ENCODE measurements at regions not wholly inside any gene's neighbourhood (a gene's known extent, or its start where the extent isn't known, plus 50 kb on each side); places are given as distances from the start of the nearest gene placed in this dataset.

GRCh38 chr18:25435149-25435782 is 83.3 kb upstream of the ZNF521 start:
- no peaks in the 10 kb centered on the region for H3K36me3 Mint-ChIP-seq
- H3K4me1 Mint-ChIP-seq: no peaks in the 10 kb centered on the region
- H3K27ac Mint-ChIP-seq: no peak overlapping the region
- ATAC-seq (replicated peaks) (no peak), DNase-seq (no peak)
- H3K27me3 Mint-ChIP-seq: no peaks in the 10 kb centered on the region
- no peak overlapping the region for H3K4me3 Mint-ChIP-seq
- H3K9me3 Mint-ChIP-seq: no peaks in the 10 kb centered on the region

- no peak for DNase-seq
- no peaks in the 10 kb centered on the region for H3K27me3 Mint-ChIP-seq
- no peak overlapping the region for H3K4me3 Mint-ChIP-seq
- ATAC-seq (replicated peaks): no peak
- H3K27ac Mint-ChIP-seq: no peak overlapping the region
- no peaks in the 10 kb centered on the region for H3K36me3 Mint-ChIP-seq
- no peaks in the 10 kb centered on the region for H3K9me3 Mint-ChIP-seq
- H3K4me1 Mint-ChIP-seq: no peaks in the 10 kb centered on the region
These were observed 82.8 kb upstream of the ZNF521 start for GRCh38 chr18:25434745-25435144.

- ATAC-seq (replicated peaks): no peak
These were observed 81.6 kb upstream of the ZNF521 start for GRCh38 chr18:25433590-25433989.

GRCh38 chr18:25425024-25425423 is 73.1 kb upstream of the ZNF521 start:
- Mint-ChIP-seq H3K4me3 (no peak overlapping the region), H3K27ac (no peak overlapping the region), H3K36me3 (no peaks in the 10 kb centered on the region), H3K27me3 (peaks cover 4 to 19% of the 10 kb centered on the region in 2 donors), H3K4me1 (no peaks in the 10 kb centered on the region), H3K9me3 (peaks cover 2 to 3% of the 10 kb centered on the region in 2 donors)
- DNase-seq (no peak), ATAC-seq (replicated peaks) (no peak)

More at GRCh38 chr18:25433590-25433989, 81.6 kb upstream of the ZNF521 start:
- H3K36me3 Mint-ChIP-seq: no peaks in the 10 kb centered on the region
- H3K27ac Mint-ChIP-seq: no peak overlapping the region
- no peak overlapping the region for H3K4me3 Mint-ChIP-seq
- H3K4me1 Mint-ChIP-seq: no peaks in the 10 kb centered on the region
- H3K9me3 Mint-ChIP-seq: no peaks in the 10 kb centered on the region
- no peaks in the 10 kb centered on the region for H3K27me3 Mint-ChIP-seq
- DNase-seq: no peak

- H3K27me3 Mint-ChIP-seq: peaks cover 4 to 20% of the 10 kb centered on the region in 2 donors
- no peaks in the 10 kb centered on the region for H3K4me1 Mint-ChIP-seq
- ATAC-seq (replicated peaks): no peak
- no peak overlapping the region for H3K4me3 Mint-ChIP-seq
- H3K27ac Mint-ChIP-seq: no peak overlapping the region
- DNase-seq: no peak
- peaks cover 2 to 3% of the 10 kb centered on the region in 2 donors for H3K9me3 Mint-ChIP-seq
- no peaks in the 10 kb centered on the region for H3K36me3 Mint-ChIP-seq
These were observed 71.8 kb upstream of the ZNF521 start for GRCh38 chr18:25423760-25424159.

GRCh38 chr18:25423267-25423666 is 71.3 kb upstream of the ZNF521 start:
- Mint-ChIP-seq H3K4me3 (no peak overlapping the region), H3K4me1 (no peaks in the 10 kb centered on the region), H3K27ac (no peak overlapping the region), H3K27me3 (peaks cover 4 to 20% of the 10 kb centered on the region in 2 donors), H3K9me3 (peaks cover 2 to 3% of the 10 kb centered on the region in 2 donors), H3K36me3 (no peaks in the 10 kb centered on the region)
- ATAC-seq (replicated peaks) (no peak), DNase-seq (no peak)

GRCh38 chr18:25422230-25422629 is 70.3 kb upstream of the ZNF521 start:
- ATAC-seq (replicated peaks) (no peak), DNase-seq (no peak)
- Mint-ChIP-seq H3K4me3 (no peak overlapping the region), H3K36me3 (no peaks in the 10 kb centered on the region), H3K27ac (no peak overlapping the region), H3K9me3 (peaks cover 0 to 3% of the 10 kb centered on the region in 2 donors), H3K27me3 (peaks cover 4 to 14% of the 10 kb centered on the region in 2 donors), H3K4me1 (no peaks in the 10 kb centered on the region)

GRCh38 chr18:25420077-25420825 is 68.3 kb upstream of the ZNF521 start:
- peaks cover 6 to 25% of the 10 kb centered on the region in 2 donors for H3K27me3 Mint-ChIP-seq
- DNase-seq: no peak
- no peak overlapping the region for H3K4me3 Mint-ChIP-seq
- no peaks in the 10 kb centered on the region for H3K9me3 Mint-ChIP-seq
- H3K36me3 Mint-ChIP-seq: no peaks in the 10 kb centered on the region
- H3K4me1 Mint-ChIP-seq: no peaks in the 10 kb centered on the region
- no peak overlapping the region for H3K27ac Mint-ChIP-seq
- ATAC-seq (replicated peaks): no peak

GRCh38 chr18:25416374-25416773 is 64.4 kb upstream of the ZNF521 start:
- peaks cover 15 to 23% of the 10 kb centered on the region in 2 donors for H3K27me3 Mint-ChIP-seq
- H3K9me3 Mint-ChIP-seq: no peaks in the 10 kb centered on the region
- no peak overlapping the region for H3K4me3 Mint-ChIP-seq
- H3K4me1 Mint-ChIP-seq: no peaks in the 10 kb centered on the region
- H3K36me3 Mint-ChIP-seq: no peaks in the 10 kb centered on the region
- no peak for ATAC-seq (replicated peaks)
- no peak for DNase-seq
- H3K27ac Mint-ChIP-seq: no peak overlapping the region

- H3K9me3 Mint-ChIP-seq: no peaks in the 10 kb centered on the region
- ATAC-seq (replicated peaks) (no peak), DNase-seq (no peak)
- H3K27ac Mint-ChIP-seq: no peak overlapping the region
- no peak overlapping the region for H3K4me3 Mint-ChIP-seq
- no peaks in the 10 kb centered on the region for H3K4me1 Mint-ChIP-seq
- no peaks in the 10 kb centered on the region for H3K36me3 Mint-ChIP-seq
- H3K27me3 Mint-ChIP-seq: peaks cover 5 to 6% of the 10 kb centered on the region in 2 donors
These were observed 58.0 kb upstream of the ZNF521 start for GRCh38 chr18:25409971-25410370.

GRCh38 chr18:25408293-25408692 is 56.3 kb upstream of the ZNF521 start:
- H3K27ac Mint-ChIP-seq: no peak overlapping the region
- H3K4me3 Mint-ChIP-seq: no peak overlapping the region
- no peaks in the 10 kb centered on the region for H3K36me3 Mint-ChIP-seq
- H3K4me1 Mint-ChIP-seq: no peaks in the 10 kb centered on the region
- ATAC-seq (replicated peaks) (no peak), DNase-seq (no peak)
- H3K9me3 Mint-ChIP-seq: no peaks in the 10 kb centered on the region
- H3K27me3 Mint-ChIP-seq: peaks cover 5% of the 10 kb centered on the region in 2 donors
